H1 (cell line): ENCODE measurements at regions not wholly inside any gene's neighbourhood (a gene's known extent, or its start where the extent isn't known, plus 50 kb on each side); places are given as distances from the start of the nearest gene placed in this dataset.

Experiments used
- CTCF ChIA-PET: fragments of 300-600 bp; sonication (Branson Sonifier 250); formaldehyde crosslinking; loops from one replicate; lab custom pipeline; 2021; ENCODE audit not compliant: partially characterized antibody; lab: Charles Lee
- POLR2A ChIA-PET: fragments of 300-600 bp; sonication (Branson Sonifier 250); formaldehyde crosslinking; loops from one replicate; lab custom pipeline; 2021; ENCODE audit warnings: inconsistent platforms; ENCODE audit not compliant: partially characterized antibody; lab: Charles Lee
- DNase-seq, 2 experiments: peaks; one replicate each; pipeline versions ENCODE4 v3.0.0 to v3.0.0-alpha.2; 2010 to 2022; ENCODE audit warnings: low spot score in 2 of 2, low read depth in 1 of 2, mixed read lengths in 1 of 2
- FAIRE-seq: peaks from 2 replicates; lab custom pipeline; 2011; peaks lifted over from hg19 to GRCh38; lab: Jason Lieb, UNC
- H2AFZ ChIP-seq: 2 replicates; pipeline ENCODE4 v1.8.1; 2012; ENCODE audit warnings: low read length, inconsistent platforms
- H2AK5ac ChIP-seq: 2 replicates; pipeline ENCODE4 v1.6.1; 2013; ENCODE audit warnings: low read depth, low read length
- H2BK120ac ChIP-seq: replicated peaks from 2 replicates; pipeline ENCODE3; 2013; ENCODE audit warnings: low read depth, low read length, inconsistent platforms
- H2BK12ac ChIP-seq: 2 replicates; pipeline ENCODE4 v1.6.1; 2013; ENCODE audit warnings: low read depth, low read length
- H2BK15ac ChIP-seq: 2 replicates; pipeline ENCODE4 v1.6.1; 2013; ENCODE audit warnings: low read length
- H2BK20ac ChIP-seq: 2 replicates; pipeline ENCODE4 v1.6.1; 2013; ENCODE audit warnings: low read length
- H2BK5ac ChIP-seq: 2 replicates; pipeline ENCODE4 v1.6.1; 2013; ENCODE audit warnings: low read depth, low read length
- H3K14ac ChIP-seq: 2 replicates; pipeline ENCODE4 v1.6.1; 2013; ENCODE audit warnings: inconsistent platforms; ENCODE audit not compliant: insufficient read length
- H3K18ac ChIP-seq: 2 replicates; pipeline ENCODE4 v1.6.1; 2013; ENCODE audit warnings: low read length; ENCODE audit errors: extremely low read depth
- H3K23ac ChIP-seq: 2 replicates; pipeline ENCODE4 v1.6.1; 2013; ENCODE audit warnings: inconsistent platforms; ENCODE audit not compliant: insufficient read length
- H3K23me2 ChIP-seq: 2 replicates; pipeline ENCODE4 v1.6.1; 2013; ENCODE audit warnings: low read depth, low read length
- H3K27ac ChIP-seq: 2 replicates; pipeline ENCODE4 v1.6.1; 2011; ENCODE audit warnings: low read depth, low read length, inconsistent platforms
- H3K27me3 ChIP-seq, 4 experiments: replicated peaks in 1 of 4; 1 replicate in 1 of 4; 2 replicates in 3 of 4; pipeline versions ENCODE4 v1.6.1 to v1.8.1; 2011 to 2013; ENCODE audit warnings: low read length in 3 of 4, mild to moderate bottlenecking in 3 of 4, inconsistent platforms in 2 of 4, mixed read lengths in 2 of 4, moderate library complexity in 1 of 4; ENCODE audit not compliant: control insufficient read depth in 3 of 4, insufficient read depth in 3 of 4; ENCODE audit errors: extremely low read depth in 1 of 4
- H3K36me3 ChIP-seq, 4 experiments: 2 replicates each; pipeline versions ENCODE4 v1.6.1 to v1.8.1; 2011 to 2013; ENCODE audit warnings: mild to moderate bottlenecking in 4 of 4, low read length in 3 of 4, moderate library complexity in 2 of 4, control low read depth in 1 of 4, inconsistent platforms in 1 of 4; ENCODE audit not compliant: insufficient read depth in 4 of 4, control insufficient read depth in 2 of 4
- H3K4ac ChIP-seq: replicated peaks from 2 replicates; pipeline ENCODE3; 2013; ENCODE audit warnings: low read length, low read depth, mixed read lengths, inconsistent platforms; ENCODE audit not compliant: insufficient read length
- H3K4me1 ChIP-seq, 4 experiments: replicated peaks in 1 of 4; 1 replicate in 1 of 4; 2 replicates in 3 of 4; pipeline versions ENCODE4 v1.6.1 to v1.8.1; 2011 to 2013; ENCODE audit warnings: low read length in 3 of 4, inconsistent platforms in 2 of 4, mixed read lengths in 1 of 4; ENCODE audit not compliant: insufficient read depth in 4 of 4, control insufficient read depth in 3 of 4
- H3K4me2 ChIP-seq, 2 experiments: 2 replicates each; pipeline versions ENCODE4 v1.6.1 to v1.8.1; 2011 to 2013; ENCODE audit warnings: low read depth in 2 of 2, low read length in 2 of 2, control low read depth in 1 of 2, inconsistent platforms in 1 of 2, mild to moderate bottlenecking in 1 of 2; ENCODE audit not compliant: insufficient read depth in 1 of 2
- H3K4me3 ChIP-seq, 4 experiments: fragments of 200-600, 300-600 bp in 1 of 4; sonication (generic), shearing (Covaris generic), sonication (Bioruptor Twin) in 1 of 4; 2 replicates each; pipeline versions ENCODE4 v1.5.1 to v1.8.1; 2011 to 2016; ENCODE audit warnings: low read length in 4 of 4, low read depth in 3 of 4, control low read depth in 2 of 4, inconsistent platforms in 2 of 4, mild to moderate bottlenecking in 2 of 4, mixed read lengths in 1 of 4, moderate library complexity in 1 of 4; ENCODE audit not compliant: insufficient read depth in 2 of 4; ENCODE audit errors: extremely low read depth in 1 of 4
- H3K56ac ChIP-seq: replicated peaks from 2 replicates; pipeline ENCODE3; 2013; ENCODE audit warnings: low read depth, mild to moderate bottlenecking, mixed read lengths, low read length, inconsistent platforms; ENCODE audit not compliant: insufficient read length
- H3K79me1 ChIP-seq: 2 replicates; pipeline ENCODE4 v1.6.1; 2013; ENCODE audit warnings: low read depth, low read length, control low read depth
- H3K79me2 ChIP-seq, 2 experiments: 2 replicates each; pipeline versions ENCODE4 v1.6.1 to v1.8.1; 2012 to 2013; ENCODE audit warnings: low read length in 2 of 2, mild to moderate bottlenecking in 2 of 2, inconsistent platforms in 1 of 2; ENCODE audit not compliant: insufficient read depth in 2 of 2, control insufficient read depth in 1 of 2
- H3K9ac ChIP-seq, 4 experiments: replicated peaks in 1 of 4; 1 replicate in 1 of 4; 2 replicates in 3 of 4; pipeline versions ENCODE4 v1.6.1 to v1.8.1; 2011 to 2013; ENCODE audit warnings: low read depth in 3 of 4, low read length in 3 of 4, control low read depth in 2 of 4, mild to moderate bottlenecking in 2 of 4, moderate library complexity in 2 of 4, inconsistent platforms in 1 of 4; ENCODE audit errors: extremely low read depth in 1 of 4
- H3K9me3 ChIP-seq, 2 experiments: 2 replicates each; pipeline versions ENCODE4 v1.6.1 to v1.8.1; 2012 to 2013; ENCODE audit warnings: mild to moderate bottlenecking in 2 of 2, moderate library complexity in 2 of 2, control low read depth in 1 of 2, inconsistent platforms in 1 of 2, low read depth in 1 of 2, low read length in 1 of 2, mixed read lengths in 1 of 2; ENCODE audit not compliant: insufficient read depth in 2 of 2
- H4K20me1 ChIP-seq, 2 experiments: replicated peaks in 1 of 2; 2 replicates each; pipeline versions ENCODE3 to v1.8.1; 2011 to 2013; ENCODE audit warnings: inconsistent platforms in 2 of 2, low read length in 2 of 2, mild to moderate bottlenecking in 1 of 2; ENCODE audit not compliant: insufficient read depth in 2 of 2, control insufficient read depth in 1 of 2
- H4K5ac ChIP-seq: 2 replicates; pipeline ENCODE4 v1.6.1; 2013; ENCODE audit warnings: low read length, low read depth, mixed read lengths, inconsistent platforms; ENCODE audit not compliant: insufficient read length
- H4K8ac ChIP-seq: 2 replicates; pipeline ENCODE4 v1.8.0; 2013; ENCODE audit warnings: mild to moderate bottlenecking, moderate library complexity, low read length, inconsistent platforms; ENCODE audit not compliant: insufficient read depth; ENCODE audit errors: extremely low read depth
- H4K91ac ChIP-seq: replicated peaks from 2 replicates; pipeline ENCODE3; 2013; ENCODE audit warnings: low read length, mixed read lengths, inconsistent platforms; ENCODE audit not compliant: insufficient read length
- BCL11A ChIP-seq, 2 experiments: IDR thresholded peaks; one replicate each; pipeline ENCODE4 v1.6.1; 2011; ENCODE audit warnings: low read depth in 2 of 2, low read length in 2 of 2, mild to moderate bottlenecking in 2 of 2
- GTF2F1 ChIP-seq: IDR thresholded peaks from 2 replicates; pipeline ENCODE4 v1.6.1; 2012; ENCODE audit warnings: low read depth, low read length, improper control_type of control experiment, borderline replicate concordance
- NRF1 ChIP-seq: IDR thresholded peaks from 2 replicates; pipeline ENCODE4 v1.6.1; 2011; ENCODE audit warnings: mild to moderate bottlenecking, low read depth, low read length, improper control_type of control experiment
- SUZ12 ChIP-seq: fragments of 200-600 bp; sonication (generic); IDR thresholded peaks from 2 replicates; pipeline ENCODE4 v1.6.1; 2012; ENCODE audit warnings: mild to moderate bottlenecking, inconsistent platforms, low read length, moderate library complexity, mixed read lengths
- TCF12 ChIP-seq: IDR thresholded peaks from 2 replicates; pipeline ENCODE4 v1.6.1; 2011; ENCODE audit warnings: low read depth, mild to moderate bottlenecking, low read length
- YY1 ChIP-seq: IDR thresholded peaks from 2 replicates; pipeline ENCODE4 v1.6.1; 2011; ENCODE audit warnings: low read depth, mild to moderate bottlenecking, low read length
- WGBS, 2 experiments: shearing (Covaris generic) in 1 of 2; methylation state at CpG; one replicate each; pipeline versions ENCODE4 v1.1.6 to v1.1.7; 2013 to 2015; ENCODE audit warnings: low lambda C conversion rate in 2 of 2, mixed read lengths in 2 of 2, inconsistent platforms in 1 of 2, low coverage in 1 of 2, missing lambda C conversion rate in 1 of 2; ENCODE audit not compliant: insufficient replicate concordance in 2 of 2, insufficient coverage in 1 of 2, insufficient read length in 1 of 2; ENCODE audit errors: extremely low coverage in 1 of 2, missing lambda C conversion rate in 1 of 2; 5-methylcytosine and 5-hydroxymethylcytosine counted together

DNA sequence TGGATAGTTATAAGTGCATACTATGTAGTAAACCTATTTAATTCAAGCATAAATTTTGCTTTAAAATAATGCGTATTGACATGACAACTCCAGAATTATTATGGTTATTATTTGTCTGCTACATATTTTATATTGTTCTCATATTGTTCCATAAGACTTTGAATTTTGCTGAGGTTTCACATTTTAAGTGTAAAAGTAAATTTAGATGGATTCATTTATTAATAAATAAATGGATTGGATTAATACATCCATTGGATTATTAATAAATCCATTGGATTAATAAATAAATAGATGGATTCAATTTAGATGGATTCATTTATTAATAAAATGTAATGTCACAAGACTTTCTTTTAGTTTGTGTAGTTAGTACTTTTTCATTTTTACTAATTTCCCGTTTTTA lies 1768.0 kb upstream of the PCDH10 start:
- H3K79me1 ChIP-seq = no peaks in the 10 kb centered on the region
- no peak overlapping the region for H3K9ac ChIP-seq
- no peaks in the 10 kb centered on the region for H4K20me1 ChIP-seq
- H2BK20ac ChIP-seq = no peak overlapping the region
- H3K27ac ChIP-seq = no peak overlapping the region
- no peak overlapping the region for H3K4me3 ChIP-seq
- FAIRE-seq (no peak), DNase-seq (no peak)
- no peak overlapping the region for H2AK5ac ChIP-seq
- no peak overlapping the region for H3K14ac ChIP-seq
- no peaks in the 10 kb centered on the region for H3K36me3 ChIP-seq
- H3K79me2 ChIP-seq = no peaks in the 10 kb centered on the region
- H4K91ac ChIP-seq = no peak overlapping the region
- H2BK12ac ChIP-seq = no peak overlapping the region
- H2BK120ac ChIP-seq = no peak overlapping the region
- H2AFZ ChIP-seq = no peak overlapping the region
- H2BK5ac ChIP-seq = no peak overlapping the region
- no peaks in the 10 kb centered on the region for H3K4me1 ChIP-seq
- no peaks in the 10 kb centered on the region for H3K27me3 ChIP-seq
- no peak for TF ChIP-seq BCL11A (IDR thresholded peaks at IDR 0.05; ENCODE audit: low read depth in 2 of 2, low read length in 2 of 2)
- TF ChIP-seq TCF12 = no peak
- no peak for TF ChIP-seq NRF1
- TF ChIP-seq SUZ12 = no peak
- TF ChIP-seq YY1 = no peak
- no peak for TF ChIP-seq GTF2F1
- no peak overlapping the region for H3K4me2 ChIP-seq
- peaks cover 0 to 3% of the 10 kb centered on the region in 2 experiments; a peak in 1 of 4 replicates for H3K9me3 ChIP-seq
- H3K23me2 ChIP-seq = no peaks in the 10 kb centered on the region
- CTCF ChIA-PET = no interaction called here
- H4K8ac ChIP-seq = no peak overlapping the region
- H3K4ac ChIP-seq = no peak overlapping the region
- H3K23ac ChIP-seq = no peak overlapping the region
- WGBS, 2 experiments = 91% methylated on average over 2 of the region's 2 CpGs; no CpG with 5 or more reads in 1 of the 2 experiments
- no peak overlapping the region for H3K18ac ChIP-seq
- H2BK15ac ChIP-seq = no peak overlapping the region
- no peak overlapping the region for H4K5ac ChIP-seq
- H3K56ac ChIP-seq = no peak overlapping the region
- POLR2A ChIA-PET = no interaction called here
